Retinal pigment epithelial cell (primary cell): ENCODE measurements at regions not wholly inside any gene's neighbourhood (a gene's known extent, or its start where the extent isn't known, plus 50 kb on each side); places are given as distances from the start of the nearest gene placed in this dataset.

Experiments
- DNase-seq: peaks from one replicate; pipeline ENCODE4 v3.0.0-alpha.2; 2010; ENCODE audit warnings: low read depth
- H3K4me3 ChIP-seq: 2 replicates; pipeline ENCODE4 v1.5.1; 2011; ENCODE audit warnings: mild to moderate bottlenecking, low read length, control low read depth, moderate library complexity
- TF ChIP-seq, protein P1 (sequence below): conservative IDR thresholded peaks from 2 replicates; pipeline ENCODE4 v1.5.1; 2011; ENCODE audit warnings: low read depth, low read length, control low read depth, inconsistent platforms

DNA sequence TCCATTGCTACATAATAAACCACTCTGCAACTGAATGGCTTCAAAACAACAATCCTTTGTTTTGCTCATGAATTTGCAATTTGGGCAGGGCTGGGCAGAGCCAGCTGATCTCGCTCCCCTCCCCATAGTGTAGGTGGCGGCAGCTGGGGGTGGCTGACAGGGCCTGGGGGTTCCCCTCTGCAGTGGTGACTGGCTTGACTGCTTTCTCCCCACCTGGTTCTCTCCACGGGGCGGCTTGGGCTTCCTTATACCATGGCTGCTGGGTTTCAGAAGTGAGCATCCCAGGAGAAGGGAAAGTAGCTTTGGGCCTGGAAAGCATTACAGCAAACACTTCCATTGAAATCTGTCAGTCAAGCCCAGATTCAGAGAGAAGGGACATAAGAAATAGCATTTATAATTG lies 129.7 kb upstream of the ZBTB40 start:
- H3K4me3 ChIP-seq: no peak overlapping the region
- DNase-seq: no peak
- TF ChIP-seq, protein P1, sequence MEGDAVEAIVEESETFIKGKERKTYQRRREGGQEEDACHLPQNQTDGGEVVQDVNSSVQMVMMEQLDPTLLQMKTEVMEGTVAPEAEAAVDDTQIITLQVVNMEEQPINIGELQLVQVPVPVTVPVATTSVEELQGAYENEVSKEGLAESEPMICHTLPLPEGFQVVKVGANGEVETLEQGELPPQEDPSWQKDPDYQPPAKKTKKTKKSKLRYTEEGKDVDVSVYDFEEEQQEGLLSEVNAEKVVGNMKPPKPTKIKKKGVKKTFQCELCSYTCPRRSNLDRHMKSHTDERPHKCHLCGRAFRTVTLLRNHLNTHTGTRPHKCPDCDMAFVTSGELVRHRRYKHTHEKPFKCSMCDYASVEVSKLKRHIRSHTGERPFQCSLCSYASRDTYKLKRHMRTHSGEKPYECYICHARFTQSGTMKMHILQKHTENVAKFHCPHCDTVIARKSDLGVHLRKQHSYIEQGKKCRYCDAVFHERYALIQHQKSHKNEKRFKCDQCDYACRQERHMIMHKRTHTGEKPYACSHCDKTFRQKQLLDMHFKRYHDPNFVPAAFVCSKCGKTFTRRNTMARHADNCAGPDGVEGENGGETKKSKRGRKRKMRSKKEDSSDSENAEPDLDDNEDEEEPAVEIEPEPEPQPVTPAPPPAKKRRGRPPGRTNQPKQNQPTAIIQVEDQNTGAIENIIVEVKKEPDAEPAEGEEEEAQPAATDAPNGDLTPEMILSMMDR: no peak

DNA sequence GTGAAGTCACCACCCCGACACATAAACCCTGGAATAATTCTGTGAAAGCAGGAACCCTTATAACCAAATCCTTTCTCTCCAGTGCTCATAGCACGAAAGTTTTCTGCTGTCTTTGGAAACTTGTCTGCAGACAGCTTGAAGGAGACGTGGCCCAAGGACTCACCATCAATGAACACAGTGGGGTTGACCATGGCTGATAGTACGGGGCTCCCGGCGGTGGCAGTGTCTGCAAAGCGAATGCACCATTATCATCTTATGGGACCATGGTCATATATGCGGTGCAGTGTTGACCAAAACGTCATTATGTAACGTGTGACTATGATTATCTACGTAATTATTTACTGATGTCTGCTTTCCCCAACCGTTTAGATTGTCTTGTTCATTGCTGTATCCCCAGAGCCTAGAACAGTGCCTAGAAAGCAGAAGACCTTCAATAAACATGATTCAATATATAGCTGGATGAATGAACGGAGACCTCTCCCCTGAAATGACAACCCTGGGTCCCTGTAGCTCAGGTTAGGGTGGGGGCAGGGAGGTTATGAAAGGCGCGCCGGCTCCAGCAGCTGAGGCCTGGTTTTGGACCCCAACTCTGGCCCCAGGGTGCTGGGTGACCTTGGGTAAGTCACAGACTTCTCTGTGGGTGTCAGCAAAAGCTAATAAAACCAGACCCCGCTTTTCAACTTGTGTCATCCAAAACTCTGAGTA lies 128.4 kb upstream of the ZBTB40 start:
- DNase-seq: no peak
- TF ChIP-seq, protein P1: no peak
- no peak overlapping the region for H3K4me3 ChIP-seq

DNA sequence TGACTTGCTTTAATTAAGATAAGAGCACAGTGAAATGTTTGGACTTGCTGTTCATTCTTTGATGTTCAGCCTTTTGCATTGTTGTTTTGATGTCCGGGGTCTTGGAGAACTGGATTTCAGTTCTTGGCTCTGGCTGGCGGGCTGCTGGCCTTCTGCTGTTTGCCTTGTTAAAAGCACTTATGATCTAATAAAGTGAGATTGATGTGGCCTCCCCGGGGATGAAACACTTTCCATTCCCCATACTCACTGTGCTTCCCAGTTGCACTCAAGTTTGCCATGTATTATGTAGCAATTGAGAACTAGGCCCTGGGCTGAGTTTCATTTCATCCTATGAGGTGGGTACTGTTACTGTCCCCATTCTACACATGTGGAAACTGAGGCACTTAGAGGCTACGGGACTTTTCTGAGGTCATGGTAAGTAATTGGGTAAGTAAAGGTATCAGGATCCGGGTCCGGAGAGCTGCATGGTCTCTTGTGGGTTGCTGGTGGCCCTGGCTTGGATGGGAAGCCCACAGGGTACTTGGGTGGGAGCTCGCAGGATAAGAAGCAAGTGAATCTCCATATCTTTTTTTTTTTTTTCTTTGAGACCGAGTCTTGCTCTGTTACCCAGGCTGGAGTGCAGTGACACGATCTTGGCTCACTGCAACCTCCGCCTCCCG lies 127.7 kb upstream of the ZBTB40 start:
- no peak overlapping the region for H3K4me3 ChIP-seq
- no peak for DNase-seq
- TF ChIP-seq, protein P1: no peak

DNA sequence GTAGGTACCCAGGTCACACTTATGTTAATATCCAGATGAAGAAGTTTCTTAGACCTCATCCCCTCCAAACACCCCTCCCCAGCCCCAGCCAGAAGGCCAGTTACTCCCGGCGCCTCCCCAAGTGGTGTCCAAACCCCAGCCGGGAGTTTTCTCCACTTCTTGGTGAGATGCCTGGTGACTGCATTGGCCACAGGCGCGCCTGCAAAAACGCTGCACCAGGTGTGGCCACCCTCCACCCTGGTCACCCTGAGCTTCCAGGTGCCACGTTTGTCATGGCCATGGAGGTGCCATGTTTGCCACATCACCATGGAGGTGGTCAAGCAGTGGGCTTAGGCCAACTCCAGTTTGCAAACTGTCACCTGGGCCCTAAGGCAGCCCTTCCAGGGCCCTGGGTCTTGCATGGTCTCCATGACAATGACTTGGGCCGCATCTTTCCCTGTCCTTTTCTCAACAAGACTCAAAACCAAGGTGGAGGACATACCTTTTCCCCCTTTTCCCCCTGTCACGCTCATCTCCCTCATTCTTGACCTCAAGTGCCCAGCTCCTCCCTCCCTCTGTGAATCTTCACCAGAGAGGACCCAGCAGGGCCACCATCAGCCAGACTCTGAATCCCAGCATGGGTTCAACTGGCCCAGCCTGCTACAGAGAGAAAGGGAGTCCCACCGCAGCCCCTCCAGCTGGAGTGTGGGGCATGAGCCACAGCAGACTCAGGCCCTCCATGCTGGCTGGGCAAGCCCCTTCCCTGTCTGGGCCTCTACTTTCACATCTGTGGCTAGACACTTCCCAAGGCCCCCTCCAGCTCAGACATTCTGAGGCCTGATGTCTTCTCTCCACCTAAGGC lies 125.9 kb upstream of the ZBTB40 start:
- TF ChIP-seq, protein P1: no peak
- no peak for DNase-seq
- H3K4me3 ChIP-seq: no peak overlapping the region

DNA sequence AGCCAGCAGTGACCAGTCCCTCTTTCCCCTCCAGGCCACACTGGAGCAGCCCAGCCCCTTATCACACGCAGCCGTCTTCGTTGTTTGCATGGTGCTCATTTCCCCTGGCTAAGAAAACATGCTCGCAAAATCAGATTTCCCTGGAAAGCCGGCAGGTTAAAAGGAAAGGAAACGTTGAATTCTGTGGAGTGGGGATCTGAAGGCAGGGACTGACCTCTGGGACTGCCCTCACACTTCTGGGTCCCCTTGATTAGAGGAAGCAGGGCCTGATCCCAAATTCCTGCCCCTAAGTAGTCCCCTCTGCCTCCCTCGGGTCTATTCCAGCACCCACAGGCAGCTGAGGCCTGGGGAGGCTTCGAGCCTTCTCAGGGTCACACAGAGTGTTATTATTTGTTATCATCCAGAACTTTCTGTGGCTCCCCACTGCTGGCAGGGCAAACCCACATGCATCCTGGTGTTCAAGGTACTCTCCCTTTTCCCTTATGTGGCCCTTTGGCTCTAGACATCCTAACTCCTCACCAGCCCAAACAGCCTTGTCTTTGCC lies 125.2 kb upstream of the ZBTB40 start:
- no peak overlapping the region for H3K4me3 ChIP-seq
- TF ChIP-seq, protein P1: no peak
- no peak for DNase-seq

DNA sequence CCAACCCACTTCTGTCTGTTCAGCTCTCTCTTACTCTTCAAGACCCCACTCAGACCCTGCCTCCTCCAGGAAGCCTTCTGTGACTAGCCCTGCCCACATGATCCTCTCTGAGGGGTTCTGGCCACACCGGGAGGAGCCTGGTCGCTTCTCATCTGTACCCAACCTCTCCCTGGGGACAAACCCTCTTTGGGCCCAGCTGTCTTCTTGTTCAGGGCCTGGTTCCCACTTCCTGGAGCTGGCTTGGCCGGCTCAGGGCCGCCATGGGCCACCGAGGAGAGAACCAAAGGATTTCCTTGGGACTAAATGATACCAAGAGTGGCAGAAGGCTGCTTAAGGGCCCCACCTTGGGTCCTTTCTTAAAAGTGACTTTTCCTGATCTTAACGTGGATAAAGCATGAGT lies 124.7 kb upstream of the ZBTB40 start:
- DNase-seq: no peak
- H3K4me3 ChIP-seq: no peak overlapping the region
- TF ChIP-seq, protein P1: no peak
